GM18868 (cell line): ENCODE measurements at regions not wholly inside any gene's neighbourhood (a gene's known extent, or its start where the extent isn't known, plus 50 kb on each side); places are given as distances from the start of the nearest gene placed in this dataset.

Experiments used
- ATAC-seq: cut with Tn5 transposase; IDR thresholded peaks from one replicate; pipeline ENCODE4 v1.9.1; 2021; ENCODE audit warnings: mild to moderate bottlenecking, moderate library complexity; ENCODE audit not compliant: unreplicated experiment

- ATAC-seq = no peak
Observed at GRCh38 chr20:52654567-52654966, 317.6 kb upstream of the TSHZ2 start.

- peak; percentile 56 for ATAC-seq
Observed at GRCh38 chr20:52652271-52652670, 319.9 kb upstream of the TSHZ2 start.

- ATAC-seq = no peak
Observed at GRCh38 chr20:52649727-52650126, 322.4 kb upstream of the TSHZ2 start.

GRCh38 chr20:52645822-52646221, 326.3 kb upstream of the TSHZ2 start:
- no peak for ATAC-seq

DNA sequence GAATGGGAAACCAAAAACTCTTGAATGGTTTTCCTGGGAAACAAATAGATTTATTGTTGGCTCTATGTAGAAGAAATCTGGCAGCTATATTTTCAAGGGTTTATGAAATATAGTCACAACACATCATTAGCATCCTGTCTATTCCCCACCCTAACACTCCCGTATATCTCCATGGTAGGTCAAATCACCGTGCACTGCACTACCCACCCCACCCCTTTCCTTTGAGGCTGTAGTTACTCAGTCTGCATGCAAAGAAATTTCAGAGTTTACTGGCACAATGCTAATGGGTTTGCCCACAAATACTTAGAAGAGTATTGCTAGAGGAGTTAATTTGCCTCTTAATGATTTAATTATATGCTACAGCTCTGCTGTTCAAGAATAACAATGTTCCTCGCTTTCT, 329.1 kb upstream of the TSHZ2 start:
- no peak for ATAC-seq

DNA sequence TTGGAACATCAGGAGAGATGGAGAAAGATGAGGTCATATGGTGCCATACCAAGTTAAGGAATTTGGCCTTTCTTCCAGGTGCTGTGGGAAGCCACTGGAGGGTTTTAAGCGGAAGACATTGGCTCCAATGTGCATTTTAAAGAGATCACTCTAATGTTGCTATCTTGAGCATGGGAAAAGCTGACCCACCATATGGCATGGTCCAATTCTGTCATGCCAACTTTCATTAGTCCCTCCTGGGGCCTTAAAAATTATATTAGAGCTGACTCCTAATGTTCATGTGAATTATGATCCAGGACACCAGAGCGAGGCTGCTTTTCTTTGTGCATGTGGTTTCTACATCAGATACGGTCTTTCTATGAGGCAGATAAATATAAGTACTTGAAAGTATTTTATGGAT, 335.0 kb upstream of the TSHZ2 start:
- no peak for ATAC-seq

- ATAC-seq = no peak
Observed at GRCh38 chr20:52631469-52631868, 340.7 kb upstream of the TSHZ2 start.

- ATAC-seq = no peak
Observed at GRCh38 chr20:52630138-52630537, 342.0 kb upstream of the TSHZ2 start.

DNA sequence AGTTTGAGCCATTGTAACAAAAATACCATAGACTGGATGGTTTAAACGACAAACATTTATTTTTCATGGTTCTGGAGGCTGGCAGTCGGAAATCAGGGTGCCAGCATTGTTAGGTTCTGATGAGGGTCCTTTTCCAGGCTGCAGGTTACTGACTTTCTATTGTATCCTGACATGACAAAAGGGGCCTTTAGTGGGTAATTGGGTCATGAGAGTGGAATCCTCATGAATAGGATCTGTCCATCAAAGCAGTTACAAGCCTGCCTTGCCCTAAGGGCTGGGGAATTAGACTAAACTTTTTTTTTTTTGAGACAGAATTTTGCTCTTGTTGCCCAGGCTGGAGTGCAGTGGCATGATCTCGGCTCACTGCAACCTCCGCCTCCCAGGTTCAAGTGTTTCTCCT, 347.9 kb upstream of the TSHZ2 start:
- ATAC-seq = no peak

- ATAC-seq = no peak
Observed at GRCh38 chr20:52622081-52622480, 350.1 kb upstream of the TSHZ2 start.

GRCh38 chr20:52621401-52621800, 350.8 kb upstream of the TSHZ2 start:
- ATAC-seq = no peak

DNA sequence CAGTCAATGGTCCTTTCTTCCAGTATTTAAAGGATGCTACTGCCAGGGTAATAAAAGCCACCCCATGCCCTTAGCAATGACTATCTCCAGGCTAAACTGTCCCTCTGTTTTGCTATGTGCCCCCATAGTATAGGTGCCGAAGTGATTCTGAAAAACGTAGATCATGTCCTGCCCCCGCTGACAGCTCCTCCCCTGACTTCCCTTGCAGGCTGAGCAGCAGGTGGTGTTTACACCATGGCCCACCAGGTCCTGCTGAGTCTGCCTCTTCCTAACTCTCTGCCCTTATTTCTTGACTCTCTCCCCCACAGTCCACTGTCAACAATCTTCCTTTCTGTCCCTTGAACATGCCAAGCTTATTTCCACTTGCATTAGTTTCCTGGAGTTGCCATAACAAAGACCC, 352.5 kb upstream of the TSHZ2 start:
- ATAC-seq = no peak

GRCh38 chr20:52619101-52619500, 353.1 kb upstream of the TSHZ2 start:
- no peak for ATAC-seq

DNA sequence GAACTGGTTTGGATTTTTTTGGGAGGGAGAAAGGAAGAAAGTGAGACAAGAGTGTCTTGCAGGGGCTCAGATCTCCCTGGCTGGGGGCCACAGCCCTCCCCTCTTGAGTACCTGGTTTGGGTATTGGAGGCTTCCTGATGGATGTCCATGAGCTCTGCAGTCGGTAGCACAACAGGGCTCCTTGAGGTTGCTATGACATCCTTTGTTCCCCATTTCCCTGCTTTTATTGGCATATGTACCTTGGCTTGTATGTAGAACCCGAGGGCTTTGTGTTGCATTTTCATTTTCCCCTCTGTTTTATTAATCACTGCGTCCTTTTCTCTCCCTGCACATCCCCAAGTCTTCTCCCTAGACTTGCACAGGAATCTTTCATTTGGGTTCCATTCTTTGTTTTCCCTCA, 355.5 kb upstream of the TSHZ2 start:
- ATAC-seq = no peak

DNA sequence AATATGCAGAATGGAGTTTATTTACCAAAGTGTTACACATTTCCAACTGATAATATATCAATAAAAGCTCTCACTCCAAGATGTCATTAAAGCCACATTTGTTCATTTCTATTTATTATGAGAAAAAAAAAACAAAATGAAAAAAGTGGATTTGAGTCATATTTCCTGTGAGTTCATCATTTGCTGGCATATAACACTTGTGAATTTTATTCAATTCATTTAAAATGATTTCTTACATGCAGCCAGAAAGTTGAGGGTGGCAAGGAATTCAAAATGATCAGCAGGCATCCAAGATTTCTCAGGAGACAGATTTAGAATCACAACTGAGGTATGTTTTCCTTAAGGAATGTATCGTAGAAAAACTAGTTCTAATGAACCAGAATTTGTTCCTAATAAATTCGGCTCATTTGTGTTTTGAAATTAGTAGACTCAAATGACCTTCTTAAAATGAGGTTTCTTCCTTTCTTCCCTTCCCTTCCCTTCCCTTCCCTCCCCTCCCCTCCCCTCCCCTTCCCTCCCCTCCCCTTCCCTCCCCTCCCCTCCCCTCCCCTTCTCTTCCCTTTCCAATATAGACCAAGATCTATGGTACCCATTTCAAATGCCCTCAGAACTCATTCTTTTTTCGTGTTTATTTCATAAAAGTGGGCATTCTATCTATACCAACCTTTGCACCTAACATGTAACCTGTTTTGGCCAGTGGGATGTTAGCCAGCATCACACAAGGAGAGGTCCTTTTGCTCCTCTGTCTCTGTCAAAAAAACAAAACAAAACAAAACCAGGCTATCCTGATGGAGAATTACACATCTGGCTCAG, 357.9 kb upstream of the TSHZ2 start:
- no peak for ATAC-seq

DNA sequence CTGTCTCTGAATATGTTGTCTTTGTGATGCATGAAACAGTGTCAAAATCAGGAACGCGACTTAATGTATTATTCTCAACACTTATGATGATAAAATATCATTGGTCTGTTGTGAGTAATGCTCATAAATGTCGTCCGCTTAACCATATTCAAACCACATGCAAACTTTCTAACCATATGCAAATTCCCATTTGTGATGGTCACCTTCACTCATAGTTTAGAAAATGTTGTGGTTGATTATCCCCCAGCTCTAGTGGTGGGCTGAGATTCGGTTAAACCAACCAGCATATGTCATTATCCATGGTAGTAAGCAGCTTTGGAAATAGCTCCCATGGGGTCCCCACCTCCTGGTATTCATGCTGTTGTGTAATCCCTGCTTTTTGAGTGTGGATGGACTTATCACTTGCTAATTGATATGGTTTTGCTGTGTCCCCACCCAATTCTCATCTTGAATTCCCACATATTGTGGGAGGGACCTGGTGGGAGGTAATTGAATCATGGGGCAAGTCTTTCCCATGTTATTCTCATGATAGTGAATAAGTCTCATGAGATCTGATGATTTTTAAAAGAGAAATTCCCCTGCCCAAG, 360.0 kb upstream of the TSHZ2 start:
- no peak for ATAC-seq

DNA sequence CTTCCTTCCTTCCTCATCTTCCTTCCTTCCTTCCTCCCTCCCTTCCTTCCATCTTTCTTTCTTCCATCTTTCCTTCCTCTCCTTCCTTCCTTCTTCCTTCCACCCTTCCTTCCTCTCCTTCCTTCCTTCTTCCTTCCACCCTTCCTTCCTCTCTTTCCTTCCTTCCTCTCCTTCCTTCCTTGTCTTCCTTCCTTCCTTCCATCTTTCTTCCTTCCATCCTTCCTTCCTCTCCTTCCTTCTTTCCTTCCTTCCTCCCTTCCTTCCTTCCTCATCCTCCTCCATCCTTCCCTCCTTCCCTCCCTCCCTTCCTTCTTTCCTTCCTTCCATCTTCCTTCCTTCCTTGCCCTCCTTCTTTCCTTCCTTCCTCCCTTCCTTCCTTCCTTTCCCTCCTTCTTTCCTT, 361.4 kb upstream of the TSHZ2 start:
- no peak for ATAC-seq

DNA sequence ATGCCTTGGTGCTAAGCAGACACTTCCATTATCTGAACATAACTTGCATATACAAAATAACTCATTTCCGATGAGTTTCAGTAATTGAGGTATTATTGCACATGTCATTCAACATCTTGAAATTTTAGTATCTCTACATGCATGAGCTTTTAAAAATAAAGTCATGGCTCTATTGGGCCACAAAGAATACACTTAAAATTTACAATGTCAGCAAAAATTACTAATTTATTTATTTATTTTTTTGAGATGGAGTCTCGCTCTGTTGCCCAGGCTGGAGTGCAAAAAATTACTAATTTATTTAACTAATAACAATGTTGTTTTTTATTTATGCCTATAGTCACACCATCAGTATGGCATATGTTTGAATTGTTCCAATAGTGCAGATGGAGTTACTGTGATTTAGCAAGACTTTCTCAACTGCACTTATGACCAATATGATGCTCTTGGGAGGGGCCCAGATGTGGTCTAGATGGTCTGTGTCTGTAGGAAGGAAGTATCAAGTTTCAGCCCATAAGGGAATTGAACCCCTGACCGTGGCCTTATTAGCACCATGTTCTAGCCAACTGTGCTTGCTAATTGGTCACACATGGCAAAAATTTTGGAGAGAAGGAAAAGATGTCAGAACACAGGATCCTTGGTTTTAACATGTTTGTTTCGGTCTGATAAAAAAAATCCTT, 370.7 kb upstream of the TSHZ2 start:
- no peak for ATAC-seq

DNA sequence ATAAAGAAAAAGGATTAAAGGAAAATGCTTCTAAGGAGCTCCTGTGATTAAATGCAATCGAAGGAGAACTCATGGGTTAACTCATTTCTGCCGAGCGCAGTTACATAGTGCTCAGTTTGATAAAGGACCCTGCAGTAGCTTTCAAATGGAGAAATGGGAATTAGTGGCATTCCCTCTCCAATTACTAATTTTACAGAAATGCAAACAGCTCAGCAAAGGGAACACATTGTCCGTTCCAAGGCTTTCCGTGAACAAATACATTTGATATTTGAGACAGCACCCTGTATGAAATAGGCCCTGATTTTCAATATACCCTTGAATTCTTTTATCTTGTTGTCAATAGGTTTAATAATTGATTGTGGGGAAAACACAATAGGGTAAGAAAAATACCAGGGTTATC, 375.9 kb upstream of the TSHZ2 start:
- no peak for ATAC-seq

DNA sequence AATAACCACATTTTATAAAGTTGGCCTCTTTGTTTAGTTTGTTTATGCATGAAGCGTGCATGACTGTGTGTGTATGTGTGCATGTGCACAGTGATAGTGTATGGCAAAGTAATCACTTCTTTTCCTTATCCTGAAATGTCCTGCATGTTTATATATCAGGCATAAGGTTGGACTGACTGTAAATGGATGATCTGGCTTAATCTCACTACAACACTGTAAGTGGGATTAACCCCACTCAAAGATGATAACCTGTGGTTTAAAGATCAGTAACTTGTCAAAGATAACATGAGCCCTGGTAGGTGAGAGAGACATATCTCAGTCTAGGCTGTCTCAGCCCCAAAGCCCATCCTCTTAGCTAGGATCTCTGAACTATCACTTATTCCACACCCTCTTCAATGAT, 376.6 kb upstream of the TSHZ2 start:
- no peak for ATAC-seq

GRCh38 chr20:52593654-52594053, 378.5 kb upstream of the TSHZ2 start:
- ATAC-seq = no peak

GRCh38 chr20:52592567-52592966, 379.6 kb upstream of the TSHZ2 start:
- no peak for ATAC-seq
